ENCODE measurements at regions not wholly inside any gene's neighbourhood (a gene's known extent, or its start where the extent isn't known, plus 50 kb on each side); places are given as distances from the start of the nearest gene placed in this dataset.

DNA sequence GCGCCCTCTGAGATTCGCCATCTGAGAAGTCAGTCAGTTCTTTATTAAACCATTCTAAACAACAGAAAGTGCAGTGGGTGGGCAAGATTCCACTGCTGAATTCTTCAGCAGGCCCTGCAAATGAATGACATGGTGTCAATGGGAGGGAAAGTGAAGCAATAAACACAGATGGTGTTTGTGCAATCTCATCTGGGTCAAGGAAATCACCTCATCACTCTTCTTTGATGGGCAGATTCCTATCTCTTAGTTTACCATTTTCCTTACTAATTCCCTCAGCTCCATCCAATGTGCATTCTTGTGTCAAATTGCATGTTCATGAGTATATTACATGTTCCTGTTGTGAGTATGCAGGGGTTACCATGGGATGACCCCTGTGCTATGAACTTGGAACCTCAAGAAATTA lies 100.7 kb upstream of the CYP1B1 start:
- TF ChIP-seq, protein P1, sequence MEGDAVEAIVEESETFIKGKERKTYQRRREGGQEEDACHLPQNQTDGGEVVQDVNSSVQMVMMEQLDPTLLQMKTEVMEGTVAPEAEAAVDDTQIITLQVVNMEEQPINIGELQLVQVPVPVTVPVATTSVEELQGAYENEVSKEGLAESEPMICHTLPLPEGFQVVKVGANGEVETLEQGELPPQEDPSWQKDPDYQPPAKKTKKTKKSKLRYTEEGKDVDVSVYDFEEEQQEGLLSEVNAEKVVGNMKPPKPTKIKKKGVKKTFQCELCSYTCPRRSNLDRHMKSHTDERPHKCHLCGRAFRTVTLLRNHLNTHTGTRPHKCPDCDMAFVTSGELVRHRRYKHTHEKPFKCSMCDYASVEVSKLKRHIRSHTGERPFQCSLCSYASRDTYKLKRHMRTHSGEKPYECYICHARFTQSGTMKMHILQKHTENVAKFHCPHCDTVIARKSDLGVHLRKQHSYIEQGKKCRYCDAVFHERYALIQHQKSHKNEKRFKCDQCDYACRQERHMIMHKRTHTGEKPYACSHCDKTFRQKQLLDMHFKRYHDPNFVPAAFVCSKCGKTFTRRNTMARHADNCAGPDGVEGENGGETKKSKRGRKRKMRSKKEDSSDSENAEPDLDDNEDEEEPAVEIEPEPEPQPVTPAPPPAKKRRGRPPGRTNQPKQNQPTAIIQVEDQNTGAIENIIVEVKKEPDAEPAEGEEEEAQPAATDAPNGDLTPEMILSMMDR (conservative IDR thresholded peaks at IDR 0.05 in 1 of 2, IDR thresholded peaks at IDR 0.05 in 1 of 2; ENCODE audit: low read depth in 1 of 2, low read length in 2 of 2): no peak
- TF ChIP-seq EZH2 (IDR thresholded peaks at IDR 0.05; ENCODE audit: low read length, missing control alignments): no peak
